Right atrium auricular region (tissue), 2 donors: ENCODE measurements at regions not wholly inside any gene's neighbourhood (a gene's known extent, or its start where the extent isn't known, plus 50 kb on each side); places are given as distances from the start of the nearest gene placed in this dataset.

ENCODE experiments used
- DNase-seq: peaks from one replicate; pipeline ENCODE4 v3.0.0-alpha.2; 2019; ENCODE audit warnings: low spot score
- H3K27ac ChIP-seq, 2 donors: fragments of 200-600 bp; sonication (generic); 1 replicate in 1 of 2; 2 replicates in 1 of 2; pipeline ENCODE4 v1.5.1; 2016 to 2019
- H3K27me3 ChIP-seq, 2 donors: fragments of 200-600 bp; sonication (generic); one replicate each; pipeline versions ENCODE4 v1.5.1 to v1.6.0; 2017 to 2019
- H3K36me3 ChIP-seq: fragments of 200-600 bp; sonication (generic); one replicate; pipeline ENCODE4 v1.5.1; 2016
- H3K4me1 ChIP-seq, 2 donors: fragments of 200-600 bp; sonication (generic); one replicate each; pipeline versions ENCODE4 v1.5.1 to v1.6.0; 2017 to 2019
- H3K4me3 ChIP-seq, 2 donors: fragments of 200-600 bp; sonication (generic); 1 replicate in 1 of 2; 2 replicates in 1 of 2; pipeline ENCODE4 v1.5.1; 2017 to 2019; ENCODE audit warnings: mild to moderate bottlenecking in 1 of 2, moderate library complexity in 1 of 2
- H3K9me3 ChIP-seq, 2 donors: fragments of 200-600 bp; sonication (generic); one replicate each; pipeline ENCODE4 v1.5.1; 2019
- CTCF ChIP-seq, 2 donors: fragments of 200-600 bp; sonication (generic); IDR thresholded peaks; one replicate each; pipeline ENCODE4 v1.5.1; 2019; ENCODE audit warnings: antibody characterized with exemption in 2 of 2

GRCh38 chr2:35301369-35301768, 1054.2 kb upstream of the CRIM1 start:
- no peaks in the 10 kb centered on the region for H3K36me3 ChIP-seq
- no peak overlapping the region for H3K27ac ChIP-seq
- H3K27me3 ChIP-seq, result no peaks in the 10 kb centered on the region
- no peaks in the 10 kb centered on the region for H3K9me3 ChIP-seq
- TF ChIP-seq CTCF (IDR thresholded peaks at IDR 0.05), result no peak
- no peak for DNase-seq
- H3K4me1 ChIP-seq, result no peaks in the 10 kb centered on the region
- no peak overlapping the region for H3K4me3 ChIP-seq

GRCh38 chr2:35298493-35298892, 1057.1 kb upstream of the CRIM1 start:
- no peak for DNase-seq
- no peak for TF ChIP-seq CTCF (IDR thresholded peaks at IDR 0.05)
- no peaks in the 10 kb centered on the region for H3K36me3 ChIP-seq

GRCh38 chr2:35297403-35297802, 1058.2 kb upstream of the CRIM1 start:
- H3K36me3 ChIP-seq, result no peaks in the 10 kb centered on the region
- H3K9me3 ChIP-seq, result no peaks in the 10 kb centered on the region
- no peaks in the 10 kb centered on the region for H3K27me3 ChIP-seq
- no peaks in the 10 kb centered on the region for H3K4me1 ChIP-seq
- DNase-seq, result no peak
- no peak overlapping the region for H3K27ac ChIP-seq
- no peak overlapping the region for H3K4me3 ChIP-seq
- TF ChIP-seq CTCF (IDR thresholded peaks at IDR 0.05), result no peak

More at GRCh38 chr2:35298493-35298892, 1057.1 kb upstream of the CRIM1 start:
- no peaks in the 10 kb centered on the region for H3K27me3 ChIP-seq
- no peaks in the 10 kb centered on the region for H3K9me3 ChIP-seq
- no peak overlapping the region for H3K27ac ChIP-seq
- no peak overlapping the region for H3K4me3 ChIP-seq
- no peaks in the 10 kb centered on the region for H3K4me1 ChIP-seq

- Histone ChIP-seq H3K9me3 (no peaks in the 10 kb centered on the region), H3K4me1 (no peaks in the 10 kb centered on the region), H3K27ac (no peak overlapping the region), H3K4me3 (no peak overlapping the region), H3K36me3 (no peaks in the 10 kb centered on the region), H3K27me3 (no peaks in the 10 kb centered on the region)
- no peak for DNase-seq
- no peak for TF ChIP-seq CTCF (IDR thresholded peaks at IDR 0.05)
These were observed 1060.8 kb upstream of the CRIM1 start for GRCh38 chr2:35294636-35295263.

- no peak overlapping the region for H3K27ac ChIP-seq
- H3K9me3 ChIP-seq, result no peaks in the 10 kb centered on the region
- no peak for DNase-seq
- no peaks in the 10 kb centered on the region for H3K4me1 ChIP-seq
- no peaks in the 10 kb centered on the region for H3K27me3 ChIP-seq
- no peak for TF ChIP-seq CTCF (IDR thresholded peaks at IDR 0.05)
- H3K36me3 ChIP-seq, result no peaks in the 10 kb centered on the region
- H3K4me3 ChIP-seq, result no peak overlapping the region
These were observed 1062.3 kb upstream of the CRIM1 start for GRCh38 chr2:35293261-35293660.

GRCh38 chr2:35292199-35292598, 1063.4 kb upstream of the CRIM1 start:
- DNase-seq, result no peak
- Histone ChIP-seq H3K4me1 (no peaks in the 10 kb centered on the region), H3K9me3 (peaks cover 0 to 2% of the 10 kb centered on the region in 2 donors), H3K4me3 (no peak overlapping the region), H3K36me3 (no peaks in the 10 kb centered on the region), H3K27ac (no peak overlapping the region), H3K27me3 (no peaks in the 10 kb centered on the region)
- TF ChIP-seq CTCF (IDR thresholded peaks at IDR 0.05), result no peak
